Stimulated activated CD8-positive, alpha-beta memory T cell treated with anti-CD3 and anti-CD28 coated beads, Interleukin-7, amount 100 ng/mL, for 4 hours (primary cell): ENCODE measurements at regions not wholly inside any gene's neighbourhood (a gene's known extent, or its start where the extent isn't known, plus 50 kb on each side); places are given as distances from the start of the nearest gene placed in this dataset.
"Not testable (repeated sequence)": the region's sequence is repeated elsewhere in the genome, so short reads cannot be mapped to it uniquely, and the experiment has no call there.

Experiments
- DNase-seq, 2 donors: peaks; one replicate each; pipeline ENCODE4 v3.0.0-alpha.2; 2020; ENCODE audit warnings: low read depth in 2 of 2

DNA sequence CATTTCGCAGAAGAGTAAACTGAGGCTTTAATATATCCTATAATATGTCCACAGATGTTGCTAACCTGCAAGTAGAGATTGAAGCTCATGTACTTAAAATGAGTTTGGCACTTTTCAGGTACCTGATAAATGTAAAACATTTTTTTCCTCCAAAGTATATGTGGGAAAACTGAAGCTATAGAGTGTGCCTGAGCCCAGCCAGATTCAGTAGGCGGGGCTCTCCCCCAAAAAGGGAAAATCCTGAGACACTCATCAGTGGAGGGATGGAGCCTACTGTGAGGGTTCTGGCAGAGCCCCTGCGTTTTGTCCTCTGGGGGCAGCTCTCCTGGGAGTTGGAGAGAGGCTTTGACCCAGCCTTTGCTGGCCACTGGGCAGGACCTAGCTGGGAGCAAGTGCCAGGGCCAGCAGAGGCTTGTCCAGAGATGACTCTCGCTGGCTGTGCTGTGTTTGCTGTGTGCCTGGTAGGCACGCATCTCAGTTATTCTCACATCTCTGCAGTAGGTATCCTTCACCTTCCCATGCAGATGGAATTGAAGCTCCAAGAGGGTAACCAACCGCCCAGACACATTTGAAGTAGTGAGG, 81.1 kb upstream of the SPRY4 start:
- DNase-seq = no peak

DNA sequence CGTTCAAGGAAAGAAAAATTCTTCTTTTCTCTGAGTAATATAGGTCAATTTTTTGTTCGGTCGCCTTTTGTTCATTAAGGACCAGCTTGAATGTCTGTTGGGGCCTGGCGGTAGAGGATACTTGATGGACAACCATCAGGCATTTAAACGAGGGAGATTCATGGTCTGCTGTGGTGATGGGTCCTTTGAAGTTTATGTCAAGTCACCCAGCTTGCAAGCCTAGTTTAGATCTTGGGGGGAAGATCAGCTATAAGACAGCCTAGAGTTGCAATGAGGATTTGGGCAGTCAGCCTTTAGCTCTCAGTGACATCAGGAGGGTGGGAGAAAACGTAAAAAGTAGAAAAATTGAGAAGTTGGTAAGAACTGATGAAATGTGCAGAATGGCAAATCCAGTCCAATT, 80.2 kb upstream of the SPRY4 start:
- DNase-seq = no peak

DNA sequence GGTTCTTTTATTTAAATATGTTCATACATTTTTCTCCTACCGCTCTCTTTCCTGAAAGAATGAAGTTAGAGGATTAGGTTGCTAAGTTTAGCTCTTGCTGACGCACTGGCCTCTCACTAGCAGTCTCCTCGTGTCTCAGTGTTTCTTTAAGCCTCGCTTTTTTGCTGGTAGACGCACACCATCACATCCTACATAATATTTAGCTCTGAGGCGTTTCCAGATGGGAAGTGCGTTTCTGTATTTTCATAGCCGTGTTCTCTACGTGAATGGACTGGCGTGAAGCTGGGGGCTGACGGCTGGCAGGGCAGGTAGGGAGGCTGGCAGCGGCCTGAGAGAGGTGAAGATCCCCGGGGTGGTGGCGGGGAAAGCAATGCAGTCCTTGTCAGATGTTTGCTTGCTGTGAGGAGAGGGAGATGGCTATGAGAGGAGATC, 79.2 kb upstream of the SPRY4 start:
- no peak for DNase-seq

DNA sequence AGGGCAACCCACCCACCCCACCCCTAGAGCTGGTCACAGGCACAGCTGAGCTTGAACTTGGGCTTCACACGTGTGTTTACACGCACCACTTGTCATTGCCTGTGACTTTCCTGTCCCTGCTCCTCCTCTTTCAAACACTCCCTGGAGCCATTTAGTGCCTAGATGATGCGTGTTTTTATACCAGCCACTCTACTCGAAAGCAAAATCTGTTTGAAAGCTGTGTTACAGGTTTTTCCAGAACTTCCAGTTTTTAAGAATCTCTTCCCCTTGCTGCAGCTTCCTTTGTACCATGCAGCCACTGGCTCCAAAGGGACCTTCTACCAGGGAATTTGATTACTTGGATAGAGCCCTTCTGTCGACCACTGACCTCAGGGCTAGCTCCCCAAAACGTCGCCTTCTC, 78.8 kb upstream of the SPRY4 start:
- no peak for DNase-seq

DNA sequence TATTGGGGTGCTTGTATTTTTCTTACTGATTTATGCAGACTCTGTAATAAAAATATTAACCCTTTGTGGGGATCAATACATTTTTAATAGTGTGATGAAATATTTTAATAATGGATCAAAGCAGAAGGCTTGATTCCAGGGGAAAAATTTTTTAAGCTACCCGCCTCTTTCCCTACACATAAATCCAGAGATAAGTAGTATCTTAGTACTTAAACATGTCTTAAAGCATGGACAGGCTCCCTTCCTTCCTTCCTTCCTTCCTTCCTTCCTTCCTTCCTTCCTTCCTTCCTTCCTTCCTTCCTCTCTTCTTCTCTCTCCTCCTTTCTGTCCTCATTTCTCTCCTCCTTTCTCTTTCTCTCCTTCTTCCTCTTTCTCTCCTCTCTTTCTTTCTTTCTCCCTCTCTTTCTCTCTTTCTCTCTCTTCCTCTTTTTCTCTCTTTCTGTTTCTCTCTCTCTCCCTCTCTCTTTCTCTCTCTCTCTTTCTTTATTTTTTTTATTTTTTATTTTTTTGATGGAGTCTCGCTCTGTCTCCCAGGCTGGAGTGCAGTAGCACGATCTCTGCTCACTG, 78.0 kb upstream of the SPRY4 start:
- DNase-seq = no peak

DNA sequence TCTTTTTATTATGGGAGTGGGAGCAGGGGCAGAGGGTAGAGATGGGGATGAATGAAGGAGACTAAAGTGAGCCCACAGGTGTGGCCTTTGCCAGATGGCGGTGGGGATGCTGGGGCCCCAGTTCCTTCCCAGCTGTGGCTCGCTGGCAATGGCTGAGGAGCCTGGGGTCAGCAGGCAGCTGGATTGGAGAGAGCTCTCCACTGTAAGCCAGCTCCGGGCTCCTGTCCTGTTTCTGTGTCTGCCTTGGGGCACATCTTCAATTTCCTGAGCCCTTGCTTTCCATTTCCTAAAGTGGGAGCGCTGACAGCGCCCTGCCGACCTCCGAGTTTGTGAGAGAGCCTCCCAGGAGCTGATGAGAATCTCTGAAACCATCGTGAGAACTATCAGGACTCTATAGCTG, 75.6 kb upstream of the SPRY4 start:
- DNase-seq = no peak

DNA sequence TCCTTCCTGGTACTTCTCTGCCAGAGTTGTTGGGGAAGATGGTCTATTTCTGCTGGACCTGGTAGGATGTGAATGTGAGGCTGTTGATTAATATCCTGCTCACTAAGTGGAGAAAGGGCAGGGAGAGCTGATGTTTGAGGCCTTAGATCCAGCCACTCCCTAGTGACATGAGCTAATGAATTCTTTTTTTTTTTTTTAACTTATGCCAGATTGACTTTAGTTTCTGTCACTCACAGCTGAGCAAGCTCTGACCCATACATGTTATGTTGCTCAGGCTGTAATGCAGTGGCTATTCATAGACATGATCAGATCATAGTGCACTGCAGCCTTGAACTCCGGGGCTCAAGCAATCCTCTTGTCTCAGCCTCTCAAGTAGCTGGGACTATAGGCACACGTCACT, 75.1 kb upstream of the SPRY4 start:
- DNase-seq = no peak

DNA sequence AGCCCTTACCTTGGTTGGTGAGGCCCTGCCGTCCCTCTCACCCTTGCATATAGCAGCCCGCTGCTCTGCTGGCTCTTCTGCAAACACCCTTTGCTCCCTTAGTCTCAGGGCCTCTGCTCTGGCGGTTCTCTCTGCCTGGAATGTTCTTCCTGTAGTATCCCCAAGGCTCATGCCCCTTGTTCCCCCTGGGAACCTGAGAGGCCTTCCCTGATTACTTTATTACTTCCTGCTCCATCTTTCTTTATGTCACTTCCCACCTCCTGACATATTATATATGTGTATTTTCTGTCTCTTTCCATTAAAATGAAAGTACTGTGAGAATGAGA, 73.9 kb upstream of the SPRY4 start:
- DNase-seq = no peak

DNA sequence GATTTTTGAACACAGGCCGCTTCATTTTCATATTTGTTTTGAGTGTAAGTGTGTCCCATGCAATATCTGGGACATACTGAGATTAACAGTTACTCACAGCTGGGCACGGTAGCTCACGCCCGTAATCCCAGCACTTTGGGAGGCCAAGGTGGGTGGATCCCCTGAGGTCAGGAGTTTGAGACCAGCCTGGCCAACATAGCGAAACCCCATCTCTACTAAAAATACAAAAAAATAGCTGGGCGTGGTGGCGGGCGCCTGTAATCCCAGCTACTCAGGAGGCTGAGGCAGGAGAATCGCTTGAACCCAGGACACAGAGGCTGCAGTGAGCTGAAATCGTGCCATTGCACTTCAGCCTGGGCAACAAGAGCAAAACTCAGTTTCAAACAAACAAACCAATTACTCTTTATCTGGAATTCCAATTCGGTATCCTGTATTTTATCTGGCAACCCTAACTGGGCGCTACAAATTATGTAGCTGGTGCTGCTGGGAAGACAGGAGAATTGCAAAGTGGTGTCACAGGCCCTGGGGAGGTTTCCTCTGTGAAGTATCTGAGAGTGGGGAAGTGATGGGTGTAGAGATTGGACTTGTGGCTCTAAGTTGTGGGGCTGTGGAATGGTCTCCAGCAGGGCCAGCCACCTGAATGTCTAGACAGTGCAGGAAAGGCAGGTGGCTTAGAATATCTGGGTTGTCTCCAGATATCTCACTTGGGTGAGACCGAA, 73.3 kb upstream of the SPRY4 start:
- not testable (repeated sequence) for DNase-seq

DNA sequence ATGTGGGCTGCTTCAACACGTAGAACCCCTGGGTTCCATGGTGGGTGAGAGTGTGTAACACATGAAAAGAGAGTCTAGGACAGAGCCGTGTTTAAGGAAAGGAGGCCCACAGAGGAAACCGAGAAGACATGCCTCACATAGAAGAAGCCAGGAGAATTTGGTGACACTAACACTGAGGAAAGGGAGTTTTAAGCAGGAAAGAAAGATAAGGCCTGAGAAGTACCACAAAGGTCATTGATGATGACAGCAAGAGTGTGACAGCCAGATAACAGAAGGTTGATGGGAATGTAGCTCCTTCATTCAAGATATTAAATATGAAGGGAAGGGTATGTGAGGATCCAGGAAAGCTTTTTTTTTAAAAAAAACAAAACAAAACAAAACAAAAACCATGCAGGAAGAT, 72.4 kb upstream of the SPRY4 start:
- no peak for DNase-seq

DNA sequence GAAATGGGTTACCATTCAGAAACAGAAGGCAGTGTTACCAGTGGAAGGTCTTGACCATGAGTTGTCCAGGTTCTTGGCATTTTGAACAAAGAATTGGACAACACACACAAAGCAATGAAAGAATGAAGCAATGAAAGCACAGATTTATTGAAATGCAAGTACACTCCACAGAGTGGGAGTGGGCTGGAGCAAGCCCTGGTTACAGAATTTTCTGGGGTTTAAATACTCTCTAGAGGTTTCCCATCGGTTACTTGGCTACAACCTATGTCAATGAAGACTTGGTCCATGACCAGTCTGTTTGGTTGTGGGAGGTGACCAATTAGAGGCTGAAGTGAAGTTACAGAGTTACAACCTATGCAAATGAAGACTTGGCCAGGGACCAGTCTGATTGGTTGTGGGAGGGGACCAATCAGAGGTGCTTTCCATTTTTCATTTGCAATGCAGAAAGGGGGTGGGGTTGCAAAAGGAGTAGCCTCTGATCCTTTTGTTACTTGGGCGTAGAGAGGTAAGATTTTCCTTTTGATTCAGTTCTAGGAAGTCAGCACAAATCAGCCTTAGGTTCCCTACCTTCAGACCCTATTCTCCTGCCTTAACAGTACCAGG, 71.7 kb upstream of the SPRY4 start:
- no peak for DNase-seq

DNA sequence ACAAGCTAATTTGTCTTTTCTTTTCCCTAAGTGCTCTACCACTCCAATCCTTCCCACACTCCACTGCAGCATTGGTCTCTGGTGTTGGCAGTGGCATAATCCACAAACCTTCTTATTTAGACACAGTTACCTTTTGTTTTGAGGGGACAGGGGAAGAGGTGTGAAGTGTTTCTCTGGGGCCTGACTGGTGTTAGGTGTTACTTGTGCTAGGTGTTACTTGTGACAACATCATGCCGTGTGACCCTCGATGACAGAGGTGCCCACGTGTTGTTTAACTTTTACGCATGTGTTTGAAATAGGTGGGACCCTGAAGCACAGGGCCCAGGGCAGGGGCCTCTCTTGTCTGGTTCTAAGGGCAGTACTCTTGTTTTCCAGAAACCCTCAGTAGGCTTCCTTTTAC, 70.5 kb upstream of the SPRY4 start:
- DNase-seq = no peak

DNA sequence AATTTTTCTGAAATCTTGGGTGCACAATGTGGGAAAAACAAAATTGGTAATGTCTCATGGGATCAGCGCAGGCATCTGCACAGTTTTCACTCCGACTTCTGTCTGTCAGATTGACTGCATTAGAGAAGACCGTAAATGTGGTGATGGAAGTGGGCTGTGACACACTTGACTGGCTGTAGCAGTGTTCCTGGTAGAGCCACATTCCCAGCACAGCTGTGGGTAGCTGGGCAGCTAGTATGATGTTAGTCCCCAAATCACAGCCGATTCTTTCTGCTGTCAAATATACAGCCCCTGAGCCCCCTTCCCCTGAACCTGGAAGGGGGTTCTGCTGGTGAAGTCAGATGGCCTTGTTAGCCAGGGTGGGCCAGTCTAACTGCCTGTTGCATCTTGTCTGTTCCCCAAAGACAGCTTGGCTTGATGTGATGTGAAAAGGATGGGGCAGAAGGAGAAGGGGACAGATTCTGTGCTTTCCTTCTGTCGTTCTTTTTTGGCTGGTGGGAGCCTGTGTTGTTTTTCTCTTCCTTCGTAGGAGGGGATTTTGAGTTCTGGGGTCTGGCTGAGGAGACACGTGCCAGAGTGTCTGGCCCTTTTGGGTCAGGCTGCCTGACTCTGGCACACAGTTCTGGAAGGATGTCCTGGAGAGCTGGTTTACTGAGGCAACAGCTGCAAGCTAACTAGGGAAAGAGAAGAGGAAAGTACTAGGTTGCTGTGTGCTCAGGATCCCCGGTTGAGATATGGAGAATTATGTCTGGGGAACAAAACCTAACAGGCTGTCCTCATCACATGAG, 66.4 kb upstream of the SPRY4 start:
- no peak for DNase-seq

DNA sequence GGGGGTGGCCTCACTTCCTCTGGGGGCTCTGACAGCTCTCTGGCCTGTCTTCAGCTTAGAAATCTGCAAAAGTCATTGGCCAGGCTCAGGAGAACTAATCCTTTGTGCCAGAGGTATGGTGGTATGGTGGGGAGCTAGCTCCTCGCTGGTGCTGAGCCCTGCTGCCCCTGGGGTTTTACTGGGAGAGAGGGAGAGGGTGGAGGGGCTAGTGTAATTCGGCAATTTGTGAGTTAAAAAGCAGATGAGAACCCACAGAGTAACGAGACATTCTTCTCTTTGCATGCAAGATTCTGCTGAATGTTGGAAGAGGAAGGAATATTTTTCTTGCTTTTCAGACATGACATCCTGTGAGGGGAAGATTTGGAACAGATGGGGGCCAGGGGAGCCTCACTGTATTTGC, 65.5 kb upstream of the SPRY4 start:
- no peak for DNase-seq

DNA sequence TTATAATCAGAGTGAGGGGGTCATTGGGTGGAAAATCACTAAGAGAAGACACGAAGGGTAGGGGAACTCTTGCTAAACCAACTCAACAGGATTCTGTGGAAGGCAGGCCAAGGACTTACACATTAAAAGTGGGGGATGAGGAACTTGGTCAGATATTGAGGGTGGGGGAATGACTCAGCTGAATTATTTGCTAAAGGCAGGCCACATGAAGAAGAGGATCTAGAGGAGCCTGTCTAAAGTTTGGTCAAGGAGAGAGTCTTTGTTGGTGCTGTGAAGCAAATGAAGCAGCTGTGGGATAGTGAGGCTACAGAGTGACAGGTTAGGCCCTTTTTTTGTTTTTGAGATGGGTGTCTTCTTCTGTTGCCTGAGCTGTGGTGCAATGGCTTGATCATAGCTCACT, 63.9 kb upstream of the SPRY4 start:
- no peak for DNase-seq

DNA sequence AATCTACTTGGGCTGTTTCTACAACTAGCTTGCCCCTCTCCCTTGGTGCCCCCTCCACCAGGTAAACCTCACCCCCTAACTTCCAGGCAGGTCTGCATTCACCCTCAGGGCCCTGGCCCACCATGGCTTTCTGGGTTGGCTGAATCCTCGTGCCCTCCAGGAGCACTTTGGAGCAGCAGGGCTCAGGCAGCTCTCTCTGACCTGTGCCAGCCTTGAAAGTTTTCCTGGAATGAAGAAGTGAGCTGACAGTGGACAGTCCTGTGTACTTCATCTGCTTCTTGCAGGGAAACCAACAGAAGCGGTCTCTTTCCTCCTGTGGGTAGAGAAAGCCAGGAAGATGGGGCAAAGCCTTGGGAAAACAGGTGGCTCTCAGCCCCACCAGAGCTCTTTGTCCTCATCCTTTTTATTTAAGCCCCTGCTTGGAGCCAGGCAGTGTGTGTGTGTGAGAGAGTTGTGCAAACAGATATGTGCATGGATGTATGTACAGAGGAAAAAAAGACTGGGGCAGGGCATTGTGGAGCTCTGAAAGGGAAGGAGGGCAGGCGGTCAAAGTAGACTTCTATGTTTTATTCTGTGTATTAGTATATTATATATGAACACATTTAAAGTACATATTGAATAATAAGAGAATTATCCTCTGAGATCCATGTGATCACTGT, 62.3 kb upstream of the SPRY4 start:
- no peak for DNase-seq

DNA sequence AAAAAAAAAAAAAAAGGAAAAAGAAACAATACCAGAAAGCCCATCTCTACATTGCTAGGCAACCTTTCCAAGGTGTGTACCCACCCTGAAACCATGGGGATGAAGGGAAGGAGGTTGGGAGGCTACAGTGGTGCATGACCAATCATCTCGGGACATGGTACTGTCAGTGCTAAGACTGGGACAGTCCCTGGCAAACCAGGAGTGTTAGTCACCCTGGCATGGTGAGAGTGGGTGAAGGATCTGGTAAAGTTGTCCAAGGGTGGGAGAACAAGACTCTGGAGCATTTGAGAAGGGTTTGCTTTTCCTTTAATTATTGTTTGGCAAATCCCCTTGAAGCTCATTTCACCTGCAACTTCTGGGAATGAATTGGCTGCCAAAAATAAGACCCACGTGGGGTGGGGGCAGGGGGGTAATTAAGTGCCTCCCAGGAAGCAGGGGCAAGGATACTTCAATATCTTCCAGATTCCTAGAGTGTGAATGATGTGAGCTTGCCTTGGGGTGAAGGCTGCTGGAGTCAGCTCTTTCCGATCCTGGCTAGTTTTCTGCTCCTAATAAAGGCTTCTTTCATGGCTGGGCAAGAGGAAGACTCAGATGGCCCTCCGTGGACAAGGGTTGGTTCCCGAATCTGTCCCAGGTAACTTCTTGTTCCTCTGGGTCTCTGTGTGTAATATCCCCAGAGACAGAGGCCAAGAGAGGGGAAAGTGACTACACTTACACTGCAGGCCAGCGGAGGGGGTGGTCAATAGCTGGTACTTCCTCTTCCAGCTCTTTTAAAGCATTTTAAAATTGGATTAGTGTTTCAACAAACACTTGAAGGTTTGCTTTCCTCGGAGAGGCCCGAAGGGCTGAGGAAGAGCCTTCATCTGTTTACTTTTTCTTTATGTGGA, 61.6 kb upstream of the SPRY4 start:
- no peak for DNase-seq

DNA sequence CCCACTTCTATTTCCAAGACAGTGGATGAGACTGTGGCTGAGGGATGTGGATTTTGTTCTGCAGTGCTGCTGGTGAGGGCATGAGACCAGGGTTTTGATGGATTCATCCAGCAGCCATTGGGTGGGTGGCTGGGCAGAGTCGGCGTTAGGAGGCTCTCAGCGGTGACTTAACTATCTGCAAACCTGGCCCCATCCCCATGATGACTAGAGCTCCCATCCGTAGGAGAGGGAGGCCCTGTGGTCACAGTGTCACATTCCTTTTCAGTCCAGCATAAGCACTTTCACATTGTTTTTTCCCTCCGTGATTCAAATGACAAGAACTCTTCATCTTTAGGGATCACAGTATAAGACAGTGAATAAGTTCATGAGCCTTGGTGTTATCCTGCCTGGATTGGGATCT, 60.4 kb upstream of the SPRY4 start:
- DNase-seq = no peak

DNA sequence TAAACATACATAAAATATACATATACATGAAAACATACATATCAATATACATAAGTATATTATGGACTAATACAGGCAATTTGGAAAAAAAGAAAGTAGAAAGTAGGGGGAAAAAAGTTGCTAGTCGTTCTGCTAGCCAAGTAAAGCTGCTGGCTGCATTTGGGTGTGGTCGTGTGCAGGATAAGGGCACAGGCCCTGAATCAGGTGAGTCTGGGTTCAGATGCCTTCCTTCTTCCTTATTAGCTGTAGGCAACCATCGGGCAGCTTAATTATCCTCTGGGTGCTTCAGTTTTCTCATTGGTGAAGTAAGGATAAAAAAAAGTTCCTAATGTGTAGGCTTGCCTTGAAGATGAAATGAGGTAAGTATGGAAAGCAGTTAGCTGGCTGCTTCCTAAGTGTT, 59.2 kb upstream of the SPRY4 start:
- DNase-seq = no peak

DNA sequence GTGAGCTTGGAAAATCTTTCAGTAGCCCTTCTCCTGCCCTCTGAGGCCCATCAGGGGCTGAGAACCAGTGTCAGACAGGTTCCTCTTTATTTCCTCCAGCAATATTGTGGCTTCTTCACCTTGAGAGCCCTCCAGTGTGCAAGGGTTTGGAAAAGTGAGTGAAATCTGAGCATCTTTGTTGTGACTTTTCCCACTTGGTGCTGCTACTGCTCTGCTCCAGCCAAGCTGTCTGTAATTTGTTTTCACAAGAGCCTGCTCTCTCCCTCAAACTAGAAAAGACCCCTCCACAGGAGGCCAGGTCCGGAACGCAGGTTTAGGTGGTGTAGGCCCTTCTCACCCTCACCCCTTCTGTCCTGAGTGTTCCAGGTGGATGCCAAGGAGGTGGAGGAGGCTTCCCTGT, 57.4 kb upstream of the SPRY4 start:
- DNase-seq = no peak
